HUES48 (cell line): ENCODE measurements at regions not wholly inside any gene's neighbourhood (a gene's known extent, or its start where the extent isn't known, plus 50 kb on each side); places are given as distances from the start of the nearest gene placed in this dataset.
"Not testable (repeated sequence)": the region's sequence is repeated elsewhere in the genome, so short reads cannot be mapped to it uniquely, and the experiment has no call there.

ENCODE experiments used
- H3K27ac ChIP-seq: one replicate; pipeline ENCODE4 v1.7.0; 2013; ENCODE audit warnings: low read depth, low read length, inconsistent platforms
- H3K27me3 ChIP-seq: 2 replicates; pipeline ENCODE4 v1.6.1; 2013; ENCODE audit warnings: mild to moderate bottlenecking, low read length; ENCODE audit not compliant: control insufficient read depth, insufficient read depth
- H3K36me3 ChIP-seq: 2 replicates; pipeline ENCODE4 v1.6.1; 2013; ENCODE audit warnings: low read length; ENCODE audit not compliant: control insufficient read depth, insufficient read depth
- H3K4me1 ChIP-seq: 2 replicates; pipeline ENCODE4 v1.6.1; 2013; ENCODE audit warnings: mild to moderate bottlenecking, low read length; ENCODE audit not compliant: control insufficient read depth, insufficient read depth
- H3K4me3 ChIP-seq: 2 replicates; pipeline ENCODE4 v1.5.1; 2013; ENCODE audit warnings: mild to moderate bottlenecking, low read depth, low read length
- H3K9ac ChIP-seq: 2 replicates; pipeline ENCODE4 v1.6.1; 2013; ENCODE audit warnings: mild to moderate bottlenecking, low read depth, low read length, moderate library complexity
- H3K9me3 ChIP-seq: 2 replicates; pipeline ENCODE4 v1.6.1; 2013; ENCODE audit warnings: low read length; ENCODE audit not compliant: control insufficient read depth, insufficient read depth

DNA sequence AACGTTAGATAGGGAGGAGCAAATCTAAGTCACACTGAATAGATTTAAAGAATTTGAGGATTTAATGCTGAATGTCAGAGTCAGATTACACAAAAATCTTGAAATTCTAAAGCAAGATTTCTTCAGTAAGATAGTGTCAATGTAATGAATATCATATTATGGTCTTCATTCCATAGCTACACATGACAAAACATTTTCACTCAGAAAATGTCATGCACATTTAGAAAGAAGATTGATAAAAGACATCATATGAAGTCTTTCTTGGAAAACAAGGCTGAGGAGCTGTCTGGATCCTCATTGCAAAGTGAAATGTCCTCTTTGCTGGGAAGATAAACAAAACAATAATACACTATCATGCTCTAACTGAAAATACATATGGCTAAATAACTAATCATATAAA lies 1006.9 kb downstream of the PCDH7 start:
- H3K27ac ChIP-seq = no peak overlapping the region
- H3K4me3 ChIP-seq = no peak overlapping the region
- H3K9me3 ChIP-seq = no peaks in the 10 kb centered on the region
- H3K36me3 ChIP-seq = no peaks in the 10 kb centered on the region
- no peaks in the 10 kb centered on the region for H3K27me3 ChIP-seq
- H3K4me1 ChIP-seq = no peaks in the 10 kb centered on the region
- H3K9ac ChIP-seq = no peak overlapping the region

- H3K4me1 ChIP-seq = no peaks in the 10 kb centered on the region
- no peak overlapping the region for H3K4me3 ChIP-seq
- no peaks in the 10 kb centered on the region for H3K9me3 ChIP-seq
- H3K36me3 ChIP-seq = no peaks in the 10 kb centered on the region
- H3K27ac ChIP-seq = no peak overlapping the region
- no peaks in the 10 kb centered on the region for H3K27me3 ChIP-seq
- no peak overlapping the region for H3K9ac ChIP-seq
These were observed 1014.8 kb downstream of the PCDH7 start for GRCh38 chr4:31735004-31735403.

DNA sequence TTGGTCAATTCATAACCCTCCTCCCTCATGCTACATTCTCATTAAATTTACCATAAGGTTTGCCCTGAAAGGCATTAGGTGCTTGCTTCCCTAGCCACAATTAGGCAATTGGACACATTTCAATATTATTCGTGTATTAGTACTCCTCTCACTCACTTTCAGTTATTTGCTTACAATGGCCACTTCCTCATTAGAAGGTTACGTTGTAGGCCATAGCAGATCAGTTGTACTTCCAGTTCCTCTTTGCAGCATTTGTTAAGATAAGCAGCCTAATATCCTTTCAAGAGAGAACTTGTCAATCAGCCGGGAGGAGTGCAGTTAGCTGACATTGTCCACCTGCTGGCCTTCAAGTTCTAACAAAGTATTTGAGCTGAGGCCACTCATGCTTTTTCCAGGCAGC lies 1017.2 kb downstream of the PCDH7 start:
- H3K27me3 ChIP-seq = no peaks in the 10 kb centered on the region
- H3K9me3 ChIP-seq = no peaks in the 10 kb centered on the region
- no peaks in the 10 kb centered on the region for H3K36me3 ChIP-seq
- H3K4me1 ChIP-seq = no peaks in the 10 kb centered on the region
- no peak overlapping the region for H3K9ac ChIP-seq
- no peak overlapping the region for H3K27ac ChIP-seq
- no peak overlapping the region for H3K4me3 ChIP-seq

GRCh38 chr4:31741326-31741725 lies 1021.2 kb downstream of the PCDH7 start:
- Histone ChIP-seq H3K9ac (no peak overlapping the region), H3K27me3 (no peaks in the 10 kb centered on the region), H3K9me3 (no peaks in the 10 kb centered on the region), H3K36me3 (no peaks in the 10 kb centered on the region), H3K4me3 (no peak overlapping the region), H3K27ac (no peak overlapping the region), H3K4me1 (no peaks in the 10 kb centered on the region)

DNA sequence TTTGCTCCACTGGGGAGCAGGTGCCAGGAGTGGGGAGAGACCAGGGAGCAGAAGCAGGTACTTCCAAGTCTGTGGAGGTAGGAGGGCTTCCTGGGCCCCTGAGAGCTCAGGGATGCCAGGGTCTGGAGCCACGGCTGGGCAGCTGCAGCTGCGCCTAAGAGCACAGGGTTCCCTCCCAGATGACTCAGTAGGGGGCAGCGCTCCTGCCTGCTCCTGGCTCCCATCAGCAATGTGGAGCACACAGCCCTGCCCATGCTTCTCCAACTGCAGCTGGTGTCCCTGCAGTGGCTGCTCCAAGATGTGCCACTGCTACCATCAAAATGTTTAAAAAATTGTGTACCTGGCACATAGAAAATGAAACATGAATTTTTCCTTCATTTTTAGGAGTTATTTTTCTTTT lies 1028.2 kb downstream of the PCDH7 start:
- H3K27ac ChIP-seq = no peak overlapping the region
- no peaks in the 10 kb centered on the region for H3K4me1 ChIP-seq
- no peaks in the 10 kb centered on the region for H3K27me3 ChIP-seq
- no peak overlapping the region for H3K4me3 ChIP-seq
- H3K36me3 ChIP-seq = no peaks in the 10 kb centered on the region
- no peak overlapping the region for H3K9ac ChIP-seq
- no peaks in the 10 kb centered on the region for H3K9me3 ChIP-seq

DNA sequence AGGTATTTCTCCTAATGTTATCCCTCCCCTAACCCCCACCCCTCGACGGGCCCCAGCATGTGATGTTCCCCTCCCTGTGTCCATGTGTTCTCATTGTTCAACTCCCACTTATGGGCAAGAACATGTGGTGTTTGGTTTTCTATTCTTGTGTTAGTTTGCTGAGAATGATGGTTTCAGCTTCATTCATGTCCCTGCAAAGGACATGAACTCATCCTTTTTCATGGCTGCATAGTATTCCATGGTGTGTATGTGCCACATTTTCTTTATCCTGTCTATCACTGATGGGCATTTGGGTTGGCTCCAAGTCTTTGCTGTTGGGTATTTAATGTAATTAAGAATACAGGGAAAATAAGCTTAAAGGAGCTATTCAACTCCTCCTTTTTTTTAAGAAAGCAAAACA lies 1030.4 kb downstream of the PCDH7 start:
- H3K27ac ChIP-seq, H3K4me1 ChIP-seq, H3K27me3 ChIP-seq, H3K9ac ChIP-seq, H3K9me3 ChIP-seq, H3K36me3 ChIP-seq, H3K4me3 ChIP-seq: not testable (repeated sequence)

GRCh38 chr4:31755751-31756150 lies 1035.6 kb downstream of the PCDH7 start:
- Histone ChIP-seq H3K9me3 (no peaks in the 10 kb centered on the region), H3K4me3 (no peak overlapping the region), H3K27me3 (no peaks in the 10 kb centered on the region), H3K36me3 (no peaks in the 10 kb centered on the region), H3K27ac (no peak overlapping the region), H3K4me1 (no peaks in the 10 kb centered on the region), H3K9ac (no peak overlapping the region)

DNA sequence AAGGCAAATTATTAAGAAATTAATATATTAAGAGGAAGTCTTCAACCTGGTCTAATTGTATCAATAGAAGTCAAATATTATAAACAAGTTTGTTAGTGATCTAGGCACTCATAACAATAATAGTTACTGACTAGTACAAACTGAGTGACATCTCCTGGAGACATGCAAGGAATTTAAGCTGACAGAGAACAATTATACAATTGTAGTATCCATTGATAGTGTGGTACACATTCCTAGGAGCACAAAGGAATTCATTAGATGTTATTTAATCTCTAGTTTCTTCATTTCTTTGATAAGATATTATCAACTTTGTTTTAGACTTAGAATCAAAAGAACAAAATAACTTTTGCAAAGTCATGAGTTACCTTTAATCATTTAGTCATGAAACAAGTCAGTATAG lies 1048.6 kb downstream of the PCDH7 start:
- H3K27me3 ChIP-seq = no peaks in the 10 kb centered on the region

DNA sequence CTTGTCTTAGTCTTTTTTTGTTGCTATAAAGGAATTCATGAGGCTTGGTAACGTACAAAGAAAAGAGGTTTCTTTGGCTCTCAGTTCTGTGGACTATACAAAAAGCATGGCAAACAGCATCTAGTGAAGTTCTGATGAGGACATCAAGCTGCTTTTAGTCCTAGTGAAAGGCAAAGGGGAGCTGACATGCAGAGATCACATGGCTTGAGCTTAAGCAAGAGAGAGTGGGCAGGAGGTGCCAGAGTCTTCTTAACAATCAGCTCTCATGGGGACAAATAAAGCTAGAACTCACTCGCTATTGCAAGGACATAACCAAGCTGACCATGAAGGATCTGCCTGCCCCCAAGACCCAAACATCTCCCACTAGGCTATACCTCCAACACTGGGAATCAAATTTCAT lies 1063.1 kb downstream of the PCDH7 start:
- H3K9ac ChIP-seq = no peak overlapping the region
- no peaks in the 10 kb centered on the region for H3K36me3 ChIP-seq
- H3K4me3 ChIP-seq = no peak overlapping the region
- no peaks in the 10 kb centered on the region; the same call in 1 of the 2 replicates for H3K4me1 ChIP-seq
- no peaks in the 10 kb centered on the region for H3K27me3 ChIP-seq
- no peak overlapping the region for H3K27ac ChIP-seq
- H3K9me3 ChIP-seq = no peaks in the 10 kb centered on the region

More for the DNA sequence above, 1048.6 kb downstream of the PCDH7 start:
- H3K4me1 ChIP-seq = peaks cover 11% of the 10 kb centered on the region
- no peak overlapping the region for H3K9ac ChIP-seq
- no peak overlapping the region for H3K27ac ChIP-seq
- no peak overlapping the region for H3K4me3 ChIP-seq
- H3K36me3 ChIP-seq = no peaks in the 10 kb centered on the region
- no peaks in the 10 kb centered on the region for H3K9me3 ChIP-seq

- Histone ChIP-seq H3K9me3 (no peaks in the 10 kb centered on the region), H3K4me1 (peaks cover 4% of the 10 kb centered on the region; the same call in 1 of the 2 replicates), H3K27ac (no peak overlapping the region), H3K4me3 (no peak overlapping the region), H3K27me3 (no peaks in the 10 kb centered on the region), H3K9ac (no peak overlapping the region), H3K36me3 (no peaks in the 10 kb centered on the region)
These were observed 1064.4 kb downstream of the PCDH7 start for GRCh38 chr4:31784558-31784957.

DNA sequence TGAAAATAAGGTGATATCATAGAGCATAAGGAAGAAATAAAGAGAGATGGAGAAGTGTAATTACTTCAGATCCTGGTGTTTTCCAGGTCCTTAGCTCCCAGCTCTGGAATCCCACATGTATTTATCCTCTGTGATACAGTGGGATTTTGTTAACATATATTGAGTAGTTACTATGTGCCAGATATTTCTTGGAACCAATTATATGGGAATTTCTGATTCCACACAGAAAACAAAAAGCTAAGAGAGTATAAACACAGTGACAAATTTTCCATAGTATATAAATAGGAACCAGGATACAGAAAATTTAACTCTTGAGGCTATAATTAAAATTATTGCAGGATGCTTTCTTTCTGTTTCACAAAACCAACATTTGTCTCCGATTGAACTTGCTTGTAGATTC lies 1067.5 kb downstream of the PCDH7 start:
- peaks cover 4% of the 10 kb centered on the region; the same call in 1 of the 2 replicates for H3K4me1 ChIP-seq
- no peaks in the 10 kb centered on the region for H3K9me3 ChIP-seq
- H3K9ac ChIP-seq = no peak overlapping the region
- no peaks in the 10 kb centered on the region for H3K36me3 ChIP-seq
- H3K27ac ChIP-seq = no peak overlapping the region
- no peaks in the 10 kb centered on the region for H3K27me3 ChIP-seq
- H3K4me3 ChIP-seq = no peak overlapping the region

GRCh38 chr4:31788676-31789075 lies 1068.5 kb downstream of the PCDH7 start:
- no peaks in the 10 kb centered on the region for H3K9me3 ChIP-seq

More at GRCh38 chr4:31788676-31789075, 1068.5 kb downstream of the PCDH7 start:
- Histone ChIP-seq H3K36me3 (no peaks in the 10 kb centered on the region), H3K27me3 (no peaks in the 10 kb centered on the region), H3K9ac (no peak overlapping the region), H3K27ac (no peak overlapping the region), H3K4me1 (peaks cover 4% of the 10 kb centered on the region), H3K4me3 (no peak overlapping the region)
